Suprapubic skin (tissue), 4 donors: ENCODE measurements at regions not wholly inside any gene's neighbourhood (a gene's known extent, or its start where the extent isn't known, plus 50 kb on each side); places are given as distances from the start of the nearest gene placed in this dataset.
"Not testable (repeated sequence)": the region's sequence is repeated elsewhere in the genome, so short reads cannot be mapped to it uniquely, and the experiment has no call there.

ENCODE experiments used
- DNase-seq, 2 donors: peaks; one replicate each; pipeline ENCODE4 v3.0.0-alpha.2; 2019; ENCODE audit warnings: low spot score in 2 of 2
- H3K27ac ChIP-seq: fragments of 200-600 bp; sonication (generic); one replicate; pipeline ENCODE4 v1.5.1; 2019
- H3K27me3 ChIP-seq: fragments of 200-600 bp; sonication (generic); one replicate; pipeline ENCODE4 v1.5.1; 2019
- H3K36me3 ChIP-seq: fragments of 200-600 bp; sonication (generic); one replicate; pipeline ENCODE4 v1.5.1; 2019
- H3K4me1 ChIP-seq: fragments of 200-600 bp; sonication (generic); one replicate; pipeline ENCODE4 v1.5.1; 2019
- H3K4me3 ChIP-seq: fragments of 200-600 bp; sonication (generic); one replicate; pipeline ENCODE4 v1.5.1; 2019; ENCODE audit warnings: mild to moderate bottlenecking
- H3K9me3 ChIP-seq: fragments of 200-600 bp; sonication (generic); one replicate; pipeline ENCODE4 v1.5.1; 2019
- CTCF ChIP-seq, 2 donors: fragments of 200-600 bp in 1 of 2; fragments of 450-650 bp in 1 of 2; sonication (generic) in 1 of 2; IDR thresholded peaks; one replicate each; pipeline ENCODE4 v1.5.1; 2016 to 2019; ENCODE audit warnings: antibody characterized with exemption in 2 of 2, mild to moderate bottlenecking in 1 of 2, moderate library complexity in 1 of 2
- EP300 ChIP-seq: sonication (generic); formaldehyde crosslinking; IDR thresholded peaks from one replicate; pipeline ENCODE4 v1.6.1; 2017; ENCODE audit warnings: antibody characterized with exemption
- POLR2A ChIP-seq, 2 donors: fragments of 450-650 bp; IDR thresholded peaks; one replicate each; pipeline ENCODE4 v1.6.1; 2017; ENCODE audit warnings: antibody characterized with exemption in 2 of 2, mild to moderate bottlenecking in 2 of 2, moderate library complexity in 2 of 2
- POLR2AphosphoS5 ChIP-seq, 3 donors: sonication (generic); formaldehyde crosslinking; IDR thresholded peaks; one replicate each; pipeline ENCODE4 v1.6.1; 2017; ENCODE audit warnings: antibody characterized with exemption in 3 of 3
- WGBS: methylation state at CpG from one replicate; pipeline ENCODE4 v1.1.5; 2018; 5-methylcytosine and 5-hydroxymethylcytosine counted together

- no peak for DNase-seq
- TF ChIP-seq POLR2AphosphoS5 (IDR thresholded peaks at IDR 0.05) (no peak), EP300 (no peak), CTCF (IDR thresholded peaks at IDR 0.05) (no peak), POLR2A (IDR thresholded peaks at IDR 0.05) (no peak)
- no peak overlapping the region for H3K4me3 ChIP-seq
- H3K4me1 ChIP-seq: no peaks in the 10 kb centered on the region
- H3K27ac ChIP-seq: no peak overlapping the region
- no peaks in the 10 kb centered on the region for H3K27me3 ChIP-seq
- peaks cover 9% of the 10 kb centered on the region for H3K9me3 ChIP-seq
- no peaks in the 10 kb centered on the region for H3K36me3 ChIP-seq
- 71% methylated on average over 2 of the region's 2 CpGs for WGBS
Measured at GRCh38 chr4:45455217-45455616, 668.6 kb downstream of the GABRG1 start.

- H3K9me3 ChIP-seq: peaks cover 6% of the 10 kb centered on the region
- TF ChIP-seq EP300: no peak
- no peak for TF ChIP-seq POLR2AphosphoS5 (IDR thresholded peaks at IDR 0.05)
- TF ChIP-seq POLR2A (IDR thresholded peaks at IDR 0.05): no peak
- TF ChIP-seq CTCF (IDR thresholded peaks at IDR 0.05): no peak
- H3K36me3 ChIP-seq: no peaks in the 10 kb centered on the region
- no peak overlapping the region for H3K4me3 ChIP-seq
- DNase-seq: no peak
- no peak overlapping the region for H3K27ac ChIP-seq
- 44% methylated on average over 5 of the region's 5 CpGs for WGBS
- no peaks in the 10 kb centered on the region for H3K27me3 ChIP-seq
- no peaks in the 10 kb centered on the region for H3K4me1 ChIP-seq
Measured at GRCh38 chr4:45453258-45453853, 670.5 kb downstream of the GABRG1 start.

GRCh38 chr4:45442466-45442865 is 681.4 kb downstream of the GABRG1 start:
- H3K36me3 ChIP-seq: no peaks in the 10 kb centered on the region
- TF ChIP-seq POLR2AphosphoS5 (IDR thresholded peaks at IDR 0.05) (no peak), POLR2A (IDR thresholded peaks at IDR 0.05) (no peak)
- DNase-seq: no peak

GRCh38 chr4:45438047-45438446 is 685.8 kb downstream of the GABRG1 start:
- Histone ChIP-seq H3K27ac (no peak overlapping the region), H3K36me3 (no peaks in the 10 kb centered on the region), H3K27me3 (no peaks in the 10 kb centered on the region), H3K4me1 (no peaks in the 10 kb centered on the region), H3K4me3 (no peak overlapping the region), H3K9me3 (peaks cover 2% of the 10 kb centered on the region)
- WGBS: 36% methylated on average over 2 of the region's 2 CpGs
- TF ChIP-seq POLR2AphosphoS5 (IDR thresholded peaks at IDR 0.05) (no peak), EP300 (no peak), CTCF (IDR thresholded peaks at IDR 0.05) (no peak), POLR2A (IDR thresholded peaks at IDR 0.05) (no peak)
- DNase-seq: no peak

More at GRCh38 chr4:45442466-45442865, 681.4 kb downstream of the GABRG1 start:
- Histone ChIP-seq H3K27me3 (no peaks in the 10 kb centered on the region), H3K4me3 (no peak overlapping the region), H3K4me1 (no peaks in the 10 kb centered on the region), H3K27ac (no peak overlapping the region), H3K9me3 (no peaks in the 10 kb centered on the region)
- WGBS: 87% methylated on average over 1 of the region's 1 CpG

- WGBS: 35% methylated on average over 1 of the region's 1 CpG
- no peak for DNase-seq
- Histone ChIP-seq H3K4me1 (no peaks in the 10 kb centered on the region), H3K9me3 (peaks cover 2% of the 10 kb centered on the region), H3K4me3 (no peak overlapping the region), H3K36me3 (no peaks in the 10 kb centered on the region), H3K27ac (no peak overlapping the region), H3K27me3 (no peaks in the 10 kb centered on the region)
- no peak for TF ChIP-seq POLR2A (IDR thresholded peaks at IDR 0.05)
Measured at GRCh38 chr4:45437381-45437780, 686.5 kb downstream of the GABRG1 start.

- no peaks in the 10 kb centered on the region for H3K27me3 ChIP-seq
- no peak for DNase-seq
- 48% methylated on average over 1 of the region's 1 CpG for WGBS
- H3K9me3 ChIP-seq: no peaks in the 10 kb centered on the region
- no peak overlapping the region for H3K4me3 ChIP-seq
- TF ChIP-seq EP300: no peak
- TF ChIP-seq POLR2AphosphoS5 (IDR thresholded peaks at IDR 0.05): no peak
- H3K27ac ChIP-seq: no peak overlapping the region
- H3K36me3 ChIP-seq: no peaks in the 10 kb centered on the region
- H3K4me1 ChIP-seq: no peaks in the 10 kb centered on the region
Measured at GRCh38 chr4:45425135-45425534, 698.7 kb downstream of the GABRG1 start.

- H3K27ac ChIP-seq: no peak overlapping the region
- no peaks in the 10 kb centered on the region for H3K9me3 ChIP-seq
- H3K4me3 ChIP-seq: no peak overlapping the region
- no peaks in the 10 kb centered on the region for H3K36me3 ChIP-seq
- no peak for DNase-seq
- H3K27me3 ChIP-seq: no peaks in the 10 kb centered on the region
- 81% methylated on average over 3 of the region's 3 CpGs for WGBS
- no peaks in the 10 kb centered on the region for H3K4me1 ChIP-seq
- TF ChIP-seq EP300: no peak
- no peak for TF ChIP-seq POLR2A (IDR thresholded peaks at IDR 0.05)
- TF ChIP-seq POLR2AphosphoS5 (IDR thresholded peaks at IDR 0.05): no peak
- TF ChIP-seq CTCF (IDR thresholded peaks at IDR 0.05): no peak
Measured at GRCh38 chr4:45423896-45424295, 697.5 kb upstream of the GNPDA2 start.

GRCh38 chr4:45420091-45420674 is 693.8 kb upstream of the GNPDA2 start:
- not testable (repeated sequence) for H3K9me3 ChIP-seq, H3K27me3 ChIP-seq, H3K4me3 ChIP-seq, H3K27ac ChIP-seq, DNase-seq, H3K36me3 ChIP-seq, H3K4me1 ChIP-seq
- 91% methylated on average over 16 of the region's 21 CpGs for whole genome bisulfite sequencing
